Astrocyte of the cerebellum (primary cell): ENCODE measurements at regions not wholly inside any gene's neighbourhood (a gene's known extent, or its start where the extent isn't known, plus 50 kb on each side); places are given as distances from the start of the nearest gene placed in this dataset.

ENCODE experiments used
- DNase-seq: peaks from one replicate; pipeline ENCODE4 v3.0.0-alpha.2; 2011; ENCODE audit warnings: low read depth
- H3K4me3 ChIP-seq: 2 replicates; pipeline ENCODE4 v1.5.1; 2011; ENCODE audit warnings: mild to moderate bottlenecking, low read depth, low read length, moderate library complexity
- CTCF ChIP-seq: IDR thresholded peaks from 2 replicates; pipeline ENCODE4 v1.5.1; 2012; ENCODE audit warnings: low read length, low read depth, moderate library complexity, mild to moderate bottlenecking; ENCODE audit errors: missing control alignments
- in situ Hi-C: cut with HindIII; loops from 2 replicates; pipeline ENCODE4 v1.10.0; 2017; ENCODE audit warnings: low sequenced_read_pairs

GRCh38 chr3:70789878-70790277 lies 477.4 kb upstream of the MDFIC2 start:
- TF ChIP-seq CTCF, result no peak
- in situ Hi-C loops, result no loop called here
- no peak for DNase-seq
- H3K4me3 ChIP-seq, result no peak overlapping the region

DNA sequence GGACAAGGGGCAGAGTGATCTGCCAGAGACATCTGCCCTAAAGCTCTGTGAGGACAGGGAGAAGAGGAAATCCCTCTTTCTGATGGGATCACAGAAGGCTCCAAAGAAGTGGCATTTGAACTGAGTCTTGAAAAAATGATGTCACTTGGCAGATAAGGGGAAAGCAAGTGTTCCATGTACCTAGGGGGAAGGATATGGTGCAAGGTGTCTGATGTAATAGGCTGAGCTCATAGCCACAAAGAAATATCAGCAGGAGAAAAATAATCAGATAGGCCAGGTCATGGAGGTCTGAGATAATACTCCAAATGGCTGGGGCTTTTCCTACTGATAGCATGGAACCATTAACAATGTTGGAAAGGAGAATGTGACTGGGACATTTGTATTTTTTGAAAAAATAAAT lies 468.4 kb upstream of the MDFIC2 start:
- no peak for TF ChIP-seq CTCF
- in situ Hi-C loops, result no loop called here
- no peak for DNase-seq
- no peak overlapping the region for H3K4me3 ChIP-seq

GRCh38 chr3:70779296-70779695 lies 466.9 kb upstream of the MDFIC2 start:
- no peak for TF ChIP-seq CTCF
- no peak overlapping the region for H3K4me3 ChIP-seq
- in situ Hi-C loops, result no loop called here
- no peak for DNase-seq

- in situ Hi-C loops, result no loop called here
- TF ChIP-seq CTCF, result no peak
- no peak overlapping the region for H3K4me3 ChIP-seq
- no peak for DNase-seq
Observed at GRCh38 chr3:70776081-70776480, 463.6 kb upstream of the MDFIC2 start.

- no peak overlapping the region for H3K4me3 ChIP-seq
- no peak for TF ChIP-seq CTCF
- in situ Hi-C loops, result no loop called here
- DNase-seq, result no peak
Observed at GRCh38 chr3:70775257-70775656, 462.8 kb upstream of the MDFIC2 start.

DNA sequence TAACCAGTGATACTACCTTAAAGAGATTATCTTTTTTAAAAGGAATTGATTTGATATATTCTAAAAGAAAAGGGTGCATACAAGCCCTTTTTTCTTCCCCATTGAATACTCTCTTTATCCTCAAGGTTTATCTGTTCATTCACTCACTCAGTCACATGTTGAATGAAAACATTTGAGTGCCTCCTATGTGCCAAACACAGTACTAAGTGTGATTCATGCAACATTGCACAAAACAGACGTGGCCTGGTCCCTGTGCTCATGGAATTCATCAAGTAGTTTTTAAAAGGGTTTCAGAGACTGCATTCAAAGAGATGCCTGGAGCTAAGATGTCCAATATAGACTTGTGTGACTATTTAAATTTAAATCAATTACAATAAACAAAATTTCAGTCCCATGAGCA lies 462.2 kb upstream of the MDFIC2 start:
- no peak for TF ChIP-seq CTCF

More for the DNA sequence above, 462.2 kb upstream of the MDFIC2 start:
- no peak for DNase-seq
- H3K4me3 ChIP-seq, result no peak overlapping the region
- in situ Hi-C loops, result no loop called here
